HFF-Myc (cell line): ENCODE measurements at regions not wholly inside any gene's neighbourhood (a gene's known extent, or its start where the extent isn't known, plus 50 kb on each side); places are given as distances from the start of the nearest gene placed in this dataset.

Experiments used
- DNase-seq: peaks from one replicate; pipeline ENCODE4 v3.0.0-alpha.2; 2011; ENCODE audit warnings: low read depth; ENCODE audit errors: extremely low read depth
- H3K4me3 ChIP-seq: replicated peaks from 2 replicates; pipeline ENCODE4 v1.5.1; 2011; ENCODE audit warnings: low read depth, mild to moderate bottlenecking, control low read depth, low read length
- TF ChIP-seq, protein P1 (sequence below): IDR thresholded peaks from 2 replicates; pipeline ENCODE4 v1.5.1; 2012; ENCODE audit warnings: mild to moderate bottlenecking, low read depth, low read length, control low read depth; ENCODE audit errors: missing control alignments

- TF ChIP-seq, protein P1, sequence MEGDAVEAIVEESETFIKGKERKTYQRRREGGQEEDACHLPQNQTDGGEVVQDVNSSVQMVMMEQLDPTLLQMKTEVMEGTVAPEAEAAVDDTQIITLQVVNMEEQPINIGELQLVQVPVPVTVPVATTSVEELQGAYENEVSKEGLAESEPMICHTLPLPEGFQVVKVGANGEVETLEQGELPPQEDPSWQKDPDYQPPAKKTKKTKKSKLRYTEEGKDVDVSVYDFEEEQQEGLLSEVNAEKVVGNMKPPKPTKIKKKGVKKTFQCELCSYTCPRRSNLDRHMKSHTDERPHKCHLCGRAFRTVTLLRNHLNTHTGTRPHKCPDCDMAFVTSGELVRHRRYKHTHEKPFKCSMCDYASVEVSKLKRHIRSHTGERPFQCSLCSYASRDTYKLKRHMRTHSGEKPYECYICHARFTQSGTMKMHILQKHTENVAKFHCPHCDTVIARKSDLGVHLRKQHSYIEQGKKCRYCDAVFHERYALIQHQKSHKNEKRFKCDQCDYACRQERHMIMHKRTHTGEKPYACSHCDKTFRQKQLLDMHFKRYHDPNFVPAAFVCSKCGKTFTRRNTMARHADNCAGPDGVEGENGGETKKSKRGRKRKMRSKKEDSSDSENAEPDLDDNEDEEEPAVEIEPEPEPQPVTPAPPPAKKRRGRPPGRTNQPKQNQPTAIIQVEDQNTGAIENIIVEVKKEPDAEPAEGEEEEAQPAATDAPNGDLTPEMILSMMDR: no peak
- no peak overlapping the region for H3K4me3 ChIP-seq
- DNase-seq: no peak
These were observed 178.9 kb downstream of the NMUR2 start for GRCh38 chr5:152226191-152226590.

- TF ChIP-seq, protein P1: no peak
- H3K4me3 ChIP-seq: no peak overlapping the region
- no peak for DNase-seq
These were observed 183.1 kb downstream of the NMUR2 start for GRCh38 chr5:152221721-152222629.

DNA sequence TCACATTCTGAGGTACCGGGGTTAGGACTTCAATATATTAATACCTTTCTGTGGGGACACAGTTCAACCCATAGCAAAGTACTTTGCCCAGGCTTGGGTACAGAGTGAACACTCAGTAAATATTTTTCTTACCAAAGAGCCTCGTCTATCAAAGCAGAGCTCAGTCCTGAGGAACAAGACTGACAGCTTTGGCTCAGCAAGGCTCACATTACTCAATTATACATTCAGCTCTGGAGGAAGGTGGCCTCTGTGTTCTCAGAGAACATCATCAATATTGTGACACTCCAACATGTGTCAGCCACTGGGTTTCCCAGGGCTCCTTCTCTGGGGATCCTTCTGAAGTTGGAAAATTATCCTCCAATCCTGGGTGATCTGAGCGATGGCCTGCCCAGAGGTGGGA is 186.4 kb downstream of the NMUR2 start:
- TF ChIP-seq, protein P1: no peak
- H3K4me3 ChIP-seq: no peak overlapping the region
- no peak for DNase-seq

- TF ChIP-seq, protein P1: no peak
- no peak overlapping the region for H3K4me3 ChIP-seq
- no peak for DNase-seq
These were observed 199.3 kb downstream of the NMUR2 start for GRCh38 chr5:152205804-152206203.

DNA sequence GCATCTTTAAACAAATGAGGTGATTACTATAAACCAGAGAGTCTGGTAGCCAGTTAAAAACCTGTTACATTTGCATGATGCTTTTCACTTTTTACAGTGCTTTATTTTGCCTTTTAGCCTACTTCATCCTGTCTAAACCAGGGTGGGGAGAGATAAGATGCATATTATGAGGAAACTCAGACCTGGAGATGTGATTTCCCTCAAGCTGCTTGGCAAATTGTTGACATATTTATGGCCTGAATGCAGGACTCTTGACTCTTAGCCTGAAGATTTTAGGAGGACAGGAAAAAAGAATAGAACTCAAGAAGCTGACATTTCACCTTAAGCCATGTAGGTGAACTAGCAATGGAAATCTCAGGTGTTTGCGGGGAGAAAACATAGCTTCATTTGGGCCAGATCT is 202.8 kb downstream of the NMUR2 start:
- DNase-seq: no peak
- H3K4me3 ChIP-seq: no peak overlapping the region
- TF ChIP-seq, protein P1: no peak

DNA sequence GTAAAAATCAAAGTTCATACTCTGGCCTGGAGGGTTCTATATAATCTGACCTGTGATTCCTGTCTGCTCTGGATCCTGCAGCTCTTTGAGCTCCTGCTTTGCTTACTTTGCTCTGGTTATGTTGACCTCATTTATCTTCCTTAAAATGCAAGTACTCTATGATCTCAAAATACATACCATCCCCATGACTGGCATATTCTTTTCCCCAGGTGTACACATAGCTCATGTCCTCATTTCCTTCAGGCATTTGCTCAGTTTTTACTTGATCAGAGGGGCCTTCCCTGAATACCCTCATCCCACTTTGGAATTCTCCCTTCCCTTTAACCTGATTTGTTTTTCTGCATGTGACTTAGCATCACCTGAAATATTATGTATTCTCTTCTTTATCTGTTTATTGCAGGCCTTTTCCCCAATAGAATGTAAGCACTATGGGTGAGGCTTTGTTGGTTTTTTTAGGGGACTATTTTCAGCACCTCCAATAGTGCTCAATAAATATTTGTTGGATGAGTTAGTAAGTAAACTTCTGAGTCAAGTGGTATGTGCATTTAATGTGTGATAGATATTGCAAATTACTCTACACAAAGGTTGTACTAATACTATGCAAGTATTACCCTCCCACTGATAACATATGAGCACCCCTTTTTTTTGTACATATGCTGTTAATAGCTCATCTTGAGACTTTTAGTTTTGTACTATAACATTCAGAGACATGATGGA is 211.5 kb downstream of the NMUR2 start:
- no peak overlapping the region for H3K4me3 ChIP-seq
- DNase-seq: no peak
- TF ChIP-seq, protein P1: no peak
